Neural progenitor cell (in vitro differentiated cells): ENCODE measurements at regions not wholly inside any gene's neighbourhood (a gene's known extent, or its start where the extent isn't known, plus 50 kb on each side); places are given as distances from the start of the nearest gene placed in this dataset.

Source experiments
- DNase-seq: peaks from one replicate; pipeline ENCODE4 v3.0.0-alpha.2; 2016; ENCODE audit warnings: low spot score
- H2AFZ ChIP-seq: fragments of 200-600 bp; sonication (generic); replicated peaks from 2 replicates; pipeline ENCODE4 v1.6.1; 2016; ENCODE audit warnings: antibody characterized with exemption
- H3F3A ChIP-seq: fragments of 200-600 bp; sonication (generic); 2 replicates; pipeline ENCODE4 v1.6.1; 2016; ENCODE audit warnings: antibody characterized with exemption, low read depth
- H3K27ac ChIP-seq: fragments of 200-600 bp; sonication (generic); 2 replicates; pipeline ENCODE4 v1.5.1; 2016; ENCODE audit warnings: mild to moderate bottlenecking
- H3K27me3 ChIP-seq: fragments of 200-600 bp; sonication (generic); 2 replicates; pipeline ENCODE4 v1.6.1; 2016; ENCODE audit warnings: mild to moderate bottlenecking, moderate library complexity
- H3K36me3 ChIP-seq: fragments of 200-600 bp; sonication (generic); 2 replicates; pipeline ENCODE4 v1.5.1; 2016
- H3K4me1 ChIP-seq: fragments of 200-600 bp; sonication (generic); 2 replicates; pipeline ENCODE4 v1.6.1; 2016; ENCODE audit warnings: mixed run types
- H3K4me2 ChIP-seq: fragments of 200-600 bp; sonication (generic); 2 replicates; pipeline ENCODE4 v1.6.1; 2016
- H3K4me3 ChIP-seq: fragments of 200-600 bp; sonication (generic); 2 replicates; pipeline ENCODE4 v1.5.1; 2016
- H3K79me2 ChIP-seq: fragments of 200-600 bp; sonication (generic); 2 replicates; pipeline ENCODE4 v1.6.1; 2016; ENCODE audit warnings: low read depth
- H3K9ac ChIP-seq: fragments of 200-600 bp; sonication (generic); 2 replicates; pipeline ENCODE4 v1.6.1; 2016
- H3K9me3 ChIP-seq: fragments of 200-600 bp; sonication (generic); 2 replicates; pipeline ENCODE4 v1.5.1; 2016; ENCODE audit warnings: low read depth
- H4K20me1 ChIP-seq: fragments of 200-600 bp; sonication (generic); 2 replicates; pipeline ENCODE4 v1.6.1; 2016; ENCODE audit warnings: low read depth
- H3K27ac Mint-ChIP-seq: 3 replicates; pipeline ENCODE4 v1.8.0; 2021; ENCODE audit warnings: mixed read lengths
- H3K27me3 Mint-ChIP-seq: 2 replicates; pipeline ENCODE4 v1.8.0; 2022; ENCODE audit warnings: low read depth, mild to moderate bottlenecking, inconsistent platforms, moderate library complexity, mixed read lengths; ENCODE audit not compliant: insufficient read depth
- H3K36me3 Mint-ChIP-seq: 3 replicates; pipeline ENCODE4 v1.8.0; 2021; ENCODE audit warnings: mixed read lengths
- H3K4me1 Mint-ChIP-seq: 3 replicates; pipeline ENCODE4 v1.8.0; 2021; ENCODE audit warnings: mixed read lengths
- H3K4me3 Mint-ChIP-seq: 3 replicates; pipeline ENCODE4 v1.8.0; 2021; ENCODE audit warnings: mild to moderate bottlenecking, moderate library complexity, mixed read lengths
- H3K9me3 Mint-ChIP-seq: 3 replicates; pipeline ENCODE4 v1.8.0; 2020; ENCODE audit warnings: mixed read lengths
- CTCF ChIP-seq: fragments of 200-600 bp; sonication (generic); IDR thresholded peaks from 2 replicates; pipeline ENCODE4 v1.5.1; 2017; ENCODE audit warnings: antibody characterized with exemption, mild to moderate bottlenecking
- EZH2 ChIP-seq: fragments of 200-600 bp; sonication (generic); IDR thresholded peaks from 2 replicates; pipeline ENCODE4 v1.6.1; 2017; ENCODE audit warnings: antibody characterized with exemption, mild to moderate bottlenecking, moderate library complexity
- EZH2phosphoT487 ChIP-seq: fragments of 200-600 bp; sonication (generic); IDR thresholded peaks from 2 replicates; pipeline ENCODE4 v1.6.1; 2017; ENCODE audit warnings: antibody characterized with exemption

GRCh38 chr5:99926463-99926862 is 608.7 kb upstream of the FAM174A start:
- DNase-seq = no peak
- H3K9me3 Mint-ChIP-seq = no peaks in the 10 kb centered on the region
- Histone ChIP-seq H3K27me3 (no peaks in the 10 kb centered on the region), H4K20me1 (no peaks in the 10 kb centered on the region), H3K36me3 (no peaks in the 10 kb centered on the region), H3K4me2 (no peak overlapping the region), H3K4me3 (no peak overlapping the region), H3K79me2 (no peaks in the 10 kb centered on the region), H3K9ac (no peak overlapping the region), H3K4me1 (no peaks in the 10 kb centered on the region), H3K27ac (no peak overlapping the region), H3F3A (no peaks in the 10 kb centered on the region), H2AFZ (no peak overlapping the region), H3K9me3 (no peaks in the 10 kb centered on the region)
- no peaks in the 10 kb centered on the region for H3K4me1 Mint-ChIP-seq
- no peak overlapping the region for H3K4me3 Mint-ChIP-seq
- no peaks in the 10 kb centered on the region for H3K36me3 Mint-ChIP-seq
- no peak overlapping the region for H3K27ac Mint-ChIP-seq
- H3K27me3 Mint-ChIP-seq = peaks cover 2% of the 10 kb centered on the region
- no peak for TF ChIP-seq CTCF
- TF ChIP-seq EZH2 = no peak
- TF ChIP-seq EZH2phosphoT487 = no peak

GRCh38 chr5:99922386-99922785 is 612.8 kb upstream of the FAM174A start:
- no peak overlapping the region for H3K27ac ChIP-seq
- H3K27me3 ChIP-seq = no peaks in the 10 kb centered on the region
- no peak for DNase-seq
- H3K9me3 ChIP-seq = no peaks in the 10 kb centered on the region
- H3K27me3 Mint-ChIP-seq = no peaks in the 10 kb centered on the region
- H3F3A ChIP-seq = no peaks in the 10 kb centered on the region
- H3K79me2 ChIP-seq = no peaks in the 10 kb centered on the region
- no peaks in the 10 kb centered on the region for H4K20me1 ChIP-seq
- no peak overlapping the region for H3K27ac Mint-ChIP-seq
- H3K4me2 ChIP-seq = no peak overlapping the region
- H3K36me3 ChIP-seq = no peaks in the 10 kb centered on the region
- no peak overlapping the region for H2AFZ ChIP-seq
- H3K4me1 Mint-ChIP-seq = no peaks in the 10 kb centered on the region
- H3K36me3 Mint-ChIP-seq = no peaks in the 10 kb centered on the region
- H3K9ac ChIP-seq = no peak overlapping the region
- H3K9me3 Mint-ChIP-seq = no peaks in the 10 kb centered on the region
- no peaks in the 10 kb centered on the region for H3K4me1 ChIP-seq
- no peak overlapping the region for H3K4me3 Mint-ChIP-seq
- TF ChIP-seq EZH2 (no peak), EZH2phosphoT487 (no peak), CTCF (no peak)
- no peak overlapping the region for H3K4me3 ChIP-seq

- DNase-seq = no peak
- Histone ChIP-seq H3K4me1 (no peaks in the 10 kb centered on the region), H3K79me2 (no peaks in the 10 kb centered on the region), H3K9ac (no peak overlapping the region), H3K4me2 (no peak overlapping the region), H4K20me1 (no peaks in the 10 kb centered on the region), H3K4me3 (no peak overlapping the region), H2AFZ (no peak overlapping the region), H3K27ac (no peak overlapping the region), H3K27me3 (no peaks in the 10 kb centered on the region), H3F3A (no peaks in the 10 kb centered on the region), H3K36me3 (no peaks in the 10 kb centered on the region), H3K9me3 (no peaks in the 10 kb centered on the region)
- Mint-ChIP-seq H3K36me3 (no peaks in the 10 kb centered on the region), H3K27ac (no peak overlapping the region), H3K4me1 (no peaks in the 10 kb centered on the region), H3K4me3 (no peak overlapping the region), H3K27me3 (no peaks in the 10 kb centered on the region), H3K9me3 (no peaks in the 10 kb centered on the region)
- peak; percentile 19 for TF ChIP-seq CTCF
- no peak for TF ChIP-seq EZH2phosphoT487
- no peak for TF ChIP-seq EZH2
These were observed 623.2 kb upstream of the FAM174A start for GRCh38 chr5:99911971-99912370.

GRCh38 chr5:99906776-99907175 is 628.4 kb upstream of the FAM174A start:
- Mint-ChIP-seq H3K36me3 (no peaks in the 10 kb centered on the region), H3K9me3 (no peaks in the 10 kb centered on the region), H3K27ac (no peak overlapping the region), H3K27me3 (no peaks in the 10 kb centered on the region), H3K4me1 (no peaks in the 10 kb centered on the region), H3K4me3 (no peak overlapping the region)
- no peaks in the 10 kb centered on the region for H3K9me3 ChIP-seq
- H3K9ac ChIP-seq = no peak overlapping the region
- H3K4me1 ChIP-seq = no peaks in the 10 kb centered on the region
- TF ChIP-seq EZH2 = no peak
- no peak for TF ChIP-seq EZH2phosphoT487
- no peak for TF ChIP-seq CTCF
- no peaks in the 10 kb centered on the region for H3K36me3 ChIP-seq
- H3K27me3 ChIP-seq = no peaks in the 10 kb centered on the region
- H3F3A ChIP-seq = no peaks in the 10 kb centered on the region
- no peak overlapping the region for H3K27ac ChIP-seq
- no peaks in the 10 kb centered on the region for H4K20me1 ChIP-seq
- H3K79me2 ChIP-seq = no peaks in the 10 kb centered on the region
- H2AFZ ChIP-seq = no peak overlapping the region
- DNase-seq = no peak
- H3K4me3 ChIP-seq = no peak overlapping the region
- no peak overlapping the region for H3K4me2 ChIP-seq
